Activated CD8-positive, alpha-beta memory T cell treated with anti-CD3 and anti-CD28 coated beads, Interleukin-2, amount 50 U/mL, for 4 hours (primary cell): ENCODE measurements at regions not wholly inside any gene's neighbourhood (a gene's known extent, or its start where the extent isn't known, plus 50 kb on each side); places are given as distances from the start of the nearest gene placed in this dataset.
"Not testable (repeated sequence)": the region's sequence is repeated elsewhere in the genome, so short reads cannot be mapped to it uniquely, and the experiment has no call there.

ENCODE experiments used
- DNase-seq: peaks from one replicate; pipeline ENCODE4 v3.0.0-alpha.2; 2020

GRCh38 chr6:131431718-131432117, 141.3 kb upstream of the ARG1 start:
- DNase-seq: no peak

- no peak for DNase-seq
These were observed 139.1 kb upstream of the ARG1 start for GRCh38 chr6:131433927-131434326.

GRCh38 chr6:131436358-131436757, 136.7 kb upstream of the ARG1 start:
- DNase-seq: no peak

GRCh38 chr6:131443014-131443413, 130.0 kb upstream of the ARG1 start:
- no peak for DNase-seq

GRCh38 chr6:131443514-131443913, 129.5 kb upstream of the ARG1 start:
- no peak for DNase-seq

GRCh38 chr6:131445356-131445755, 127.7 kb upstream of the ARG1 start:
- not testable (repeated sequence) for DNase-seq

GRCh38 chr6:131450861-131451260, 122.2 kb upstream of the ARG1 start:
- DNase-seq: no peak

GRCh38 chr6:131451321-131452144, 121.5 kb upstream of the ARG1 start:
- no peak for DNase-seq

GRCh38 chr6:131453803-131454202, 119.2 kb upstream of the ARG1 start:
- DNase-seq: no peak

GRCh38 chr6:131456565-131456964, 116.5 kb upstream of the ARG1 start:
- DNase-seq: no peak

- DNase-seq: no peak
These were observed 114.0 kb upstream of the ARG1 start for GRCh38 chr6:131459005-131459404.

GRCh38 chr6:131460614-131461000, 112.4 kb upstream of the ARG1 start:
- no peak for DNase-seq

GRCh38 chr6:131469130-131469529, 103.9 kb upstream of the ARG1 start:
- no peak for DNase-seq

- no peak for DNase-seq
These were observed 102.5 kb upstream of the ARG1 start for GRCh38 chr6:131470534-131470933.

GRCh38 chr6:131471331-131471730, 101.7 kb upstream of the ARG1 start:
- no peak for DNase-seq

- not testable (repeated sequence) for DNase-seq
These were observed 99.7 kb upstream of the ARG1 start for GRCh38 chr6:131473303-131473702.

GRCh38 chr6:131476362-131476761, 96.7 kb upstream of the ARG1 start:
- DNase-seq: no peak

- DNase-seq: not testable (repeated sequence)
These were observed 94.2 kb upstream of the ARG1 start for GRCh38 chr6:131478740-131479211.

- DNase-seq: no peak
These were observed 86.4 kb upstream of the ARG1 start for GRCh38 chr6:131486608-131487007.

- no peak for DNase-seq
These were observed 84.2 kb upstream of the ARG1 start for GRCh38 chr6:131488780-131489179.

- no peak for DNase-seq
These were observed 82.6 kb upstream of the ARG1 start for GRCh38 chr6:131490441-131490840.

GRCh38 chr6:131492932-131493573, 80.0 kb upstream of the ARG1 start:
- no peak for DNase-seq

GRCh38 chr6:131504387-131504786, 68.6 kb upstream of the ARG1 start:
- DNase-seq: not testable (repeated sequence)

GRCh38 chr6:131510094-131510493, 62.9 kb upstream of the ARG1 start:
- no peak for DNase-seq
